Activated CD8-positive, alpha-beta memory T cell treated with anti-CD3 and anti-CD28 coated beads, Interleukin-2, amount 50 U/mL, for 1 hour (primary cell): ENCODE measurements at regions not wholly inside any gene's neighbourhood (a gene's known extent, or its start where the extent isn't known, plus 50 kb on each side); places are given as distances from the start of the nearest gene placed in this dataset.
"Not testable (repeated sequence)": the region's sequence is repeated elsewhere in the genome, so short reads cannot be mapped to it uniquely, and the experiment has no call there.

ENCODE experiments used
- DNase-seq: peaks from one replicate; pipeline ENCODE4 v3.0.0-alpha.2; 2020; ENCODE audit errors: extremely low read depth

- no peak for DNase-seq
Observed at GRCh38 chr12:25684070-25684469, 131.0 kb upstream of the LMNTD1 start.

GRCh38 chr12:25686351-25686750 is 133.3 kb upstream of the LMNTD1 start:
- no peak for DNase-seq

DNA sequence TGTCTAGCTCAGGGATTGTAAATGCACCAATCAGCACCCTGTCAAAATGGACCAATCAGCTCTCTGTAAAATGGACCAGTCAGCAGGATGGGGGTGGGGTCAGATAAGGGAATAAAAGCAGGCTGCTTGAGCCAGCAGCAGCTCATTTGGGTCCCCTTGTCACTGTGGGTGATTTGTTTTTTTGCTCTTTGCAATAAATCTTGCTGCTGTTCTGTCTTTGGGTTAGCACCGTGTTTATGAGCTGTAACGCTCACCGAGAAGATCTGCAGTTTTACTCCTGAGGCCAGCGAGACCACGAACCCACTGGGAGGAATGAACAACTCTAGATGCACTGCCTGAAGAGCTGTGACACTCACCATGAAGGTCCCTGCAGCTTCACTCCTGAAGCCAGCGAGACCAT is 134.1 kb upstream of the LMNTD1 start:
- no peak for DNase-seq

GRCh38 chr12:25688851-25689250 is 135.8 kb upstream of the LMNTD1 start:
- not testable (repeated sequence) for DNase-seq

- DNase-seq = no peak
Observed at GRCh38 chr12:25689996-25690501, 137.0 kb upstream of the LMNTD1 start.

DNA sequence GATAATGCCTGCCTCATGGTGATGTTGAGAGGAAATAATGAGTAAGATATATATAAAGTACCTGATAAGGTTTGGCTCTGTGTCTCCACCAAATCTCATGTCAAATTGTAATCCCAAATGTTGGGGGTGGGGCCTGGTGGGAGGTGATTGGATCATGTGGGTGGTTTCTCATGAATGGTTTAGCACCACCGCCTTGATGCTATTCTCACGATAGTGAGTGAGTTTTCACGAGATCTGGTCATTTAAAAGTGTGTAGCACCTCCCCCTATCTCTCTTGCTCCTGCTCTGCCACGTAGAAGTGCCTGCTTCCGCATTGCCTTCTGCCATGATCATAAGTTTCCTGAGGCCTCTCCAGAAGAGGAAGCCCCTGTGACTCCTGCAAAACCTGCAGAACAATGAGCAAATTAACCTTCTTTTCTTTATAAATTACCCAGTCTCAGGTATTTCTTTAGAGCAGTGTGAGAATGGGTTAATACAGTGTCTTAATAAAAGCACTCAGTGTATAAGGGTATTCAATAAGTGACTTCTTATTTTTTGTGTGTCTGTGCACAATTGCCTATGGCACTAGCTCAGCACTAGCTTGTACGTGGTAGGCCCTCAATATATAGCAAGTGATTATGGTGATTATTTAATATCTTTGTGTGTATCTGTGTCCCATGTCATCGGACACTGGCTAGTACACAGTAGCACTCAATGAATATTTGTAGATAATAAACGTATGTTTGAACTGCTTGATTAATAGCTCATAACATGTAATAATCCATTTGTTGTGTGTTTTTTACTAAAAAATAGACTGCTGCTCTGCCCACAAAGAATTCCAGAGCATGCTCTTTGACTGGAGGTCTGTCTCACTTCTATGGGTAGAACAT is 138.1 kb upstream of the LMNTD1 start:
- DNase-seq = no peak

- DNase-seq = no peak
Observed at GRCh38 chr12:25691865-25692114, 138.7 kb upstream of the LMNTD1 start.

DNA sequence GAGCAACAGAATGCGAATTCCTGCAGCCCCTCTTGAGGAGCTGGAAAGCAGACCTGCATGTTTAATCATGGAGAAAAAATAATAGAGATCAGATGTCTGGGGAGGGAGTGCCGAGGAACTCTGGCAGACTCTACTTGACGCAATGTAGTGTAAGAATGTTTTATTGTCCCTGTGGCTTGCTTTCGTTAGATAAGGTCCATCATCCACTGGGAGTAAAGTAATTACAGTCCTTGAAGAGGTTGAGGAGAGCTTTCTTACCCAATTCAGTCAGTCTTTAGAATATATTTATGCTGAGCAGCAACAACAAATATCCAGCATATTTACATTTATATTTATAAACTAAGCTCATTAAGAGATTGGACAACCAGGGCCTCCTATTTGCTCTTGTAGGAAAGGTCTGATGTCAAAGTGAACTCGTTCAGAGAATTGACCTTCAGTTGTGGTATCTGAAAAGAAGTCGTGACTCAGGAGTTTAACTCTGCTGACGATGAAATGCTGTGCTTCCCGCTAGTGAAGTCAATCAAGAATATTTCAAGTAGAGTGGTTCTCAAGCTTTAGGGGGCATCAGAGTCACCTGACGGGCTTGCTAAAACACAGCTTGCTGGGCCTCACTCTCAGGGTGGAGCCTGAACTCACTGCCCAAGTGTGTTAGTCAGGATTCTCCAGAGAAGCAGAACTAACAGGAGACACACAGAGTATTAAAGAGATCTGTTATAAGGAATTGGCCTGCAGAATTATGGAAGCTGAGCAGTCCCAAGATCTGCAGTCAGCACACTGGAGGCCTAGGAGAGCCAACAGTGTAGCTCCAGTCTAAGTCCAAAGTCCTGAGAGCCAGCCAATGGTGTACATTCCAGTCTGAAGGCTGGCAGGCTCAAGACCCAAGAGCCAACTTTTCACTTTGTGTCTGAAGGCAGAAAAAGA is 139.3 kb upstream of the LMNTD1 start:
- no peak for DNase-seq

- no peak for DNase-seq
Observed at GRCh38 chr12:25694072-25694471, 141.0 kb upstream of the LMNTD1 start.

GRCh38 chr12:25695574-25695973 is 142.5 kb upstream of the LMNTD1 start:
- no peak for DNase-seq

- DNase-seq = no peak
Observed at GRCh38 chr12:25698772-25699171, 145.7 kb upstream of the LMNTD1 start.

DNA sequence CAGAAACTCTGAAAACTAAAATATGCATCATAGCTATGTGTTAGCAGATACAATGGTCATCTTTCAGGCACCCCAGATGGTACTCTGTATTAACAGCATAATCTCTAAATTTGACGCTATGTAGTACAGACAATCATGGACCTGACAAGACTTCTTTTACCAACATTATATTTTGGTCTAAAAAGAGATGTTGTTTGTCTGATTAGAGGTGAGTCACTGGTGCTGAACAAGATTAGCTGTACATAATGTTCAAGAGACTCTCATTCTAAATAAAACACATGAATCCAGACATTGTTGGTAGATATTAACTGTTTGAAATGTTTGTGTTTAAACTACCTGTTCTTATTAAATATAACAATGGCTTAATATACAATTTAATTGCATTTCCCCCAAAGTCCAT is 146.4 kb upstream of the LMNTD1 start:
- DNase-seq = no peak

DNA sequence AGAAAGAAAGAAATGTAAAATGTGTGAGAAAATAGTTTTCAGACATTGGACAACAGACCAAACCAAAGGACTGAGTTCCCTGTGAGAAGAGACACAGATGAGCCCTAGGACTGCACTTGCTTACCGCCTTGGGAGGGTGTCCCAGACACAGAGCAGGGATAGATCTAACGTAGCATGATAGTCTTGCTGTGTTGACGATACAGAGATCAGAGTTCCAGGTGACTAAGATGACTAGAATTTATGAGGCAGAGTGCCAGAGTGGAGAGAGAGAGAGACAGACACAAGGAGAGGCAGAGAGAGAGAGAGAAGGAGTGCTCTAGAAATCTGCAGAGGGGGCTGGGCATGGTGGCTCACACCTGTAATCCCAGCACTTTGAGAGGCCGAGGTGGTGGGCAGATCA is 148.2 kb upstream of the LMNTD1 start:
- no peak for DNase-seq

GRCh38 chr12:25702553-25702952 is 149.5 kb upstream of the LMNTD1 start:
- no peak for DNase-seq

- DNase-seq = no peak
Observed at GRCh38 chr12:25705261-25705660, 152.2 kb upstream of the LMNTD1 start.

- DNase-seq = not testable (repeated sequence)
Observed at GRCh38 chr12:25706646-25707045, 153.6 kb upstream of the LMNTD1 start.

DNA sequence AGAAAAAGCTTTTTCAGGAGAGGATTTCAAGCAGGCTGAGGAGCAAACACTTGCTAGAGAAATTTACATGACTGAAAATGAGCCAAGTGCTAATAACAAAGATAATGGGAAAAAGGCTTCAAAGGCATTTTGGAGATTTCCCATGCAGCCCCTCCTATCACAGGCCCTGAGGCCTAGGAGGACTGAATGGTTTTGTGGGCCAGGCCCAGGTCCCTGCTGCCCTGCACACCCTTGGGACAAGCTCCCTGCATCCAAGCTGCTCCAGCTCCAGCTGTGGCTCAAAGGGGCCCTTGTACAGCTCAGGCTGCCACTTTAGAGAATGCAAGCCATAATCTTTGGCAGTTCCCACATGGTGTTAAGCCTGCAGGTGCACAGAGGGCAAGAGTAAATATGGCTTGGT is 154.0 kb upstream of the LMNTD1 start:
- no peak for DNase-seq

DNA sequence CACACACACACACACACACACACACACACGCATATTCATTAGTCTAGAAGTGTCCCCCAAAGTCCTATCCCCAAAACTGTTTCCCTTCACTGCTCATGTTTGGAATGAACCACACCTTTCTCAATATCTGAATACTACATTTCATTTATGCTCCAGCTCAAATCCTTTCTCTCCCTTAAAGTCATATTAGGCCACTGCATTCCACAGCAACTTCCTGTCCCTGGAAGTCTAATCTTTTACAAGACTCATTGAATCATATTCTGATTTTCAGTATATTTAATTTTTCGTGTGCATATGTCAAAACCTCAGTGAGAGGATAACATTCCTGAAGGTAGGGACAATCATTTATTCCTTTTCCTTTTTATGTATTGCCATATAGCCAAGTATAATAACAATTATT is 155.6 kb upstream of the LMNTD1 start:
- no peak for DNase-seq

DNA sequence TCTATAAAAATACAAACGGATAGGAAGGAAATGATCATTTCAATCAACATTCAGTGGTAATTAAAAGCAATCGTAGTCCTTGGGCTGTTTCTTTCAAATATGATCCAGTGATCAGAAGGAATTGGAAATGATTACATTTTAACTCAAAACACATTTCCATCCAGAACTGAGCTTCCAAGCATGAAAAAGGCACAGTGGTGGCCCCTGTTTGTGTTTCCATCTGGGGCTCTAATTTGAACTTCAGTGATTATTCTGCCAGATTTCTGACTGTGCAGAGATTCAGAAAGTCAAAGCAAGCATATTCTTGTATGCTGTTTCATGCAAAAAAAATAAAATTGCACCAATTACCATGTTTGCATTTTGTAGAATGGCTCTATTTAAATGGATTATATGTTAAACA is 157.0 kb upstream of the LMNTD1 start:
- no peak for DNase-seq

DNA sequence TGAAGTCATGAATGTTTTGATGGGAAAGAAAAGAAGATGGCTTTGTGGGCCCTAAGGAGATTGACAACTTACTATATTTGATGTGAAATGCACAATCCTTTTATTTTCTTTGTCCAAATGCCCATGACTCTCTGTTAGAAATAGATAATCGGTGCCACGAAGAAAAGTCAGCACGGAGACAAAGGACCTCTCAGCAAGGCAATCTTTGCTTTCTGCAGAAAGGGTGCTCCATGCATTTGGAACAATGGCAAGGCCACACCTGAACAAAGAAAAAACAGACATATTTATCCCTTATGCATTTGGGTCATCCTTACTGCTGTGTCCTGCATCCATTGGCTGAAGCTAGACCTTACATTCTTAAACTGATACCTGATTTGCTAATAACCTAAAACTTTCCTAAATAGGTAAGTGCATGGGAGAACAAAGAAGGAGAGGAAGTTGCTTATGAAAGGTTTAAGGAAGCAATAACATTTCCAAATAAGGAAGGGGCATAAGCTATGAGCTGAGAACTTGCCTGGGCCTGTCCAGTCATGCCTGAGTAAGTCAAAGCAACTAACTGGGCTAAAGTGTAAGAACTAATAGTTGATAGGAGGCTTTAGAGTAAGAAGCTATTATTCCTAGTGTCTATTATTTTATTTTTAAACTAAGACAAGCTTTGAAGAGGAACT is 158.0 kb upstream of the LMNTD1 start:
- DNase-seq = not testable (repeated sequence)

DNA sequence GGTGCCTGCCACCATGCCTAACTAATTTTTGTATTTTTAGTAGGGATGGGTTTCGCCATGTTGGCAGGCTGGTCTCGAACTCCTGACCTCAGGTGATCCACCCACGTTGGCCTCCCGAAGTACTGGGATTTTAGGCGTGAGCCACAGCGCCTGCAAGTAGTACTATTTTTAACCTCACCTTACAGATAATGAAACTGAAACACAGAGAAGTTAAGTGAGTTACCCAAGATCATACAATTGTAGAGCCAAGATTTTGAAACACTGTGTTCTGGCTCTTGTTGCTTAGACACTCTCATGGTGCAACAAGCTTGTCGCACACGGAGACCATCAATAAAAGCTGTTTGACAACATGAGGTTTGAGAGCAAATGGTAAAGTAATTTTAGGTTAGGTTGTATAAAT is 159.1 kb upstream of the LMNTD1 start:
- no peak for DNase-seq

- no peak for DNase-seq
Observed at GRCh38 chr12:25713264-25713663, 160.2 kb upstream of the LMNTD1 start.
